ENCODE measurements at regions not wholly inside any gene's neighbourhood (a gene's known extent, or its start where the extent isn't known, plus 50 kb on each side); places are given as distances from the start of the nearest gene placed in this dataset.

DNA sequence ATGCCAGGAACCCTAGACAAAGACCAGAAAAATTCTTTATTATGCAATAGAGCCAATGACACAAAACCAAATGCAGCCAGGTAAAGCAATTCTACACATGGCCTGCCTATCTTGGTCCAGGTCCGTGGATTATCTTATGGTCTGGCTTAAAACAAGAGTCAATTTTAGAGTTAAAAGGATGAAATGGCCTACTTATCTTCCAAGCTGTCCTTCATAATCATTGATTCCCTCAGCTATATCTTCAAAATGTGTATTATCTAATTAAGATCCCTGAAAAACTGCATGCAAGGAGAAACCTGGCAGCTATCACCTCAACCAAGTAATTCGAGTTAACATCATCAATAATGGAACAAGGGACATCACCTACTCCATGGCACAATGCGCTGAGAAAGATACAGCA is 479.4 kb upstream of the NRP1 start:
- no peak for TF ChIP-seq EP300 (IDR thresholded peaks at IDR 0.05)
- TF ChIP-seq POLR2AphosphoS5 (IDR thresholded peaks at IDR 0.05): no peak
- TF ChIP-seq, protein P1, sequence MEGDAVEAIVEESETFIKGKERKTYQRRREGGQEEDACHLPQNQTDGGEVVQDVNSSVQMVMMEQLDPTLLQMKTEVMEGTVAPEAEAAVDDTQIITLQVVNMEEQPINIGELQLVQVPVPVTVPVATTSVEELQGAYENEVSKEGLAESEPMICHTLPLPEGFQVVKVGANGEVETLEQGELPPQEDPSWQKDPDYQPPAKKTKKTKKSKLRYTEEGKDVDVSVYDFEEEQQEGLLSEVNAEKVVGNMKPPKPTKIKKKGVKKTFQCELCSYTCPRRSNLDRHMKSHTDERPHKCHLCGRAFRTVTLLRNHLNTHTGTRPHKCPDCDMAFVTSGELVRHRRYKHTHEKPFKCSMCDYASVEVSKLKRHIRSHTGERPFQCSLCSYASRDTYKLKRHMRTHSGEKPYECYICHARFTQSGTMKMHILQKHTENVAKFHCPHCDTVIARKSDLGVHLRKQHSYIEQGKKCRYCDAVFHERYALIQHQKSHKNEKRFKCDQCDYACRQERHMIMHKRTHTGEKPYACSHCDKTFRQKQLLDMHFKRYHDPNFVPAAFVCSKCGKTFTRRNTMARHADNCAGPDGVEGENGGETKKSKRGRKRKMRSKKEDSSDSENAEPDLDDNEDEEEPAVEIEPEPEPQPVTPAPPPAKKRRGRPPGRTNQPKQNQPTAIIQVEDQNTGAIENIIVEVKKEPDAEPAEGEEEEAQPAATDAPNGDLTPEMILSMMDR (IDR thresholded peaks at IDR 0.05): no peak

Data from stomach (tissue), 4 donors.